ENCODE measurements at regions not wholly inside any gene's neighbourhood (a gene's known extent, or its start where the extent isn't known, plus 50 kb on each side); places are given as distances from the start of the nearest gene placed in this dataset.

DNA sequence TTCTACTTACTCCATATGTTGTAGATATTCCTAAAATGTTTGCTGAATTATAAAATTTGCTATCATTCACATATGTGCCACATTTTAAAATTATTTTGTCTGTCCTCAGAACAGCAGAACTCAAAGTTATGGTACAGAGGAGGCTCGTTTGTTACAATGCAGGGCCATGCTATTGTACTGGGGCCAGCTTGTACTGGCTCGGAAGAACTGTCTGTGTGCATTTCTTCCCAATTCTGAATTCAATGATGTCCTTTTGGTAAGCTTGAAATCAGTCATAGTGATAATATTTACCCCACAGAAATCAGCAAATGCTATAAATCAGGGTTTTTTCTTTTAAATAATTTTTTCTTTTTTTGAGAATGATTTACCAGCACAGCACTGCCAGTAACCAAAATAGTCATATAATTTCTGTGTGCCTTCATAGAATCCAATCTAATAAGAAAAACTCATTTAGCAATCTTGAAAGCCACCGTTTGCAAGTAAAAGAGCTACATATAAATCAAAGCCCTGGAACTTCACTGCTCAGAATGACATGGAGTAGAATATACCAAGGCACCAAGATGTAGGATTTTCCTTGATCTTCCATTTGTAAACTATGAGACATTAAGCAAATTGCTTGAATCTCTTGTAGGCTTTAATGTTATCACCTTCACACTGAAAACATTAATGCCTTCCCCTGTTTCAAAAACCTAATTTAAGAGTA, 90.7 kb upstream of the EPHA4 start:
- TF ChIP-seq EZH2 (IDR thresholded peaks at IDR 0.05; ENCODE audit: borderline replicate concordance) (no peak), EZH2phosphoT487 (IDR thresholded peaks at IDR 0.05; ENCODE audit: low read depth, severe bottlenecking, unreplicated experiment) (no peak)
- TF ChIP-seq, protein P1, sequence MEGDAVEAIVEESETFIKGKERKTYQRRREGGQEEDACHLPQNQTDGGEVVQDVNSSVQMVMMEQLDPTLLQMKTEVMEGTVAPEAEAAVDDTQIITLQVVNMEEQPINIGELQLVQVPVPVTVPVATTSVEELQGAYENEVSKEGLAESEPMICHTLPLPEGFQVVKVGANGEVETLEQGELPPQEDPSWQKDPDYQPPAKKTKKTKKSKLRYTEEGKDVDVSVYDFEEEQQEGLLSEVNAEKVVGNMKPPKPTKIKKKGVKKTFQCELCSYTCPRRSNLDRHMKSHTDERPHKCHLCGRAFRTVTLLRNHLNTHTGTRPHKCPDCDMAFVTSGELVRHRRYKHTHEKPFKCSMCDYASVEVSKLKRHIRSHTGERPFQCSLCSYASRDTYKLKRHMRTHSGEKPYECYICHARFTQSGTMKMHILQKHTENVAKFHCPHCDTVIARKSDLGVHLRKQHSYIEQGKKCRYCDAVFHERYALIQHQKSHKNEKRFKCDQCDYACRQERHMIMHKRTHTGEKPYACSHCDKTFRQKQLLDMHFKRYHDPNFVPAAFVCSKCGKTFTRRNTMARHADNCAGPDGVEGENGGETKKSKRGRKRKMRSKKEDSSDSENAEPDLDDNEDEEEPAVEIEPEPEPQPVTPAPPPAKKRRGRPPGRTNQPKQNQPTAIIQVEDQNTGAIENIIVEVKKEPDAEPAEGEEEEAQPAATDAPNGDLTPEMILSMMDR (IDR thresholded peaks at IDR 0.05; ENCODE audit: poor library complexity), result no peak
